ENCODE measurements at regions not wholly inside any gene's neighbourhood (a gene's known extent, or its start where the extent isn't known, plus 50 kb on each side); places are given as distances from the start of the nearest gene placed in this dataset.

DNA sequence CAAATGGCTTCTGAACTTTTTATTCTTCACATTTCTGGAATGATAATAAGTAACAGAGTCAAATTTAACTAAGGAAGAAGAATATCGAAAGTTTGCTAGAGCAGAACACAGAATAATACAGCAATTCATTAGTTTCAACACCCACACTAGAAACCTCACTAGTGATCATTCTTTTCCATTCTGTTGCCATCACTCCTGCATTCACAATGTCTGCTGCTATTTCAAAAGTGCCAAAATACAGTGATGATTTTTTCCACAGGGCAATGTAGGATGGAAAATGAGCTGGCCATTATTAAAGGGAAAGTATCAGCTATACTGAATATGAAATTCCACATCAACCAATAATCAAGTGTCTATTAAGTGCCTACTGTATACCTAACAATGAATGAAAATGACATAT is 186.7 kb downstream of the USP46 start:
- TF ChIP-seq CTCF (IDR thresholded peaks at IDR 0.05) (no peak), POLR2A (IDR thresholded peaks at IDR 0.05) (no peak), POLR2AphosphoS5 (IDR thresholded peaks at IDR 0.05; ENCODE audit: insufficient read depth in 1 of 2, low read depth in 1 of 2) (no peak)
